ENCODE measurements at regions not wholly inside any gene's neighbourhood (a gene's known extent, or its start where the extent isn't known, plus 50 kb on each side); places are given as distances from the start of the nearest gene placed in this dataset.
A peak's percentile ranks its signal among the peaks of the same experiment; 100 is the strongest.
"Not testable (repeated sequence)": the region's sequence is repeated elsewhere in the genome, so short reads cannot be mapped to it uniquely, and the experiment has no call there.

DNA sequence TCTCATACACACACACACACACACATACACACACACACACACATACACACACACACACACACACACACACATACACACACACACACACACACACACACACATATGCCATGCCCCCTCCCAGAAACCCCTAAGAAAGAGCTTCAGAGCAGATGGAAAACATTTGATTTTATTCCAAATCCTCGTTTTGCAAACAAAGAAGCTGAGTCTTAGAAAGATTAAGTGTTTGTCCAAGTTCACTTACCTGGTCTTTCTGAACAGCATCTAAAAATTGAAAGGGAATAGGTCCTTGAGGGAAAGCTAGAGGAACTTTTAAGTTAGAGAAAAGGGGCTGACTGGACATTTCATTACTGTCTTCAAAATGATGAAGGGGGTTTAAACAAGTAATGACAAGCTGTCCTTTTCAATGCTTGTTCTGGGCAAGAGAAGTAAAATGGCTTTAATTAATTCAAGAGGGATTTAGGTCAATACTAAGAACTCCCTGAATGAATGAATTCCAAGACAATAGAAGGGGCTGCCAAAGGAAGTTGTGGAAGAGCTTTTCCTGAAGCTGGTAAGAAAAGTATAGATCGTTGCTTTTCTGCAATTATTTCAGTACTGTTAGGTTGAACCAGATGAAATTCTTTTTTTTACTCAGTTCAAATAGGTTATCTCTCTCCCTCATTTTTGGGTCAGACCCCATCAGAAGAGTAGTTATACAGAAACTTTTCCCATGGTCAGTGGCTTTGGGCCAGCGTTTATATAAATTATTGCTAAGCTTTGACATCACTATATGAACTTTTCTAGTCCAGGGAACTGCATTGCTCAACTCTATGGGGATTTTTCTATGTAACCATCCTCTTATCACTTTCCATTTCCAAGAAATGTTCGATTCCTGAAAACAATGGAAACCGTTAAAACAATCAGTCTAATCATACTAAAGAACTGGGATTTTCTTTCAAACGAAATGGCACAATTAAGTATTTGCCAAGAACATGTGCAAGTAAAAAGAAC is 261.4 kb downstream of the MTERF1 start:
- H3K4me1 ChIP-seq (ENCODE audit: control insufficient read depth in 2 of 2, insufficient read depth in 2 of 2, low read length in 2 of 2), result no peaks in the 10 kb centered on the region
- H3K9me3 ChIP-seq (ENCODE audit: control insufficient read depth in 2 of 2, low read length in 2 of 2), result no peaks in the 10 kb centered on the region
- no peak overlapping the region for H3K27ac ChIP-seq (ENCODE audit: low read depth in 2 of 2, low read length in 2 of 2)
- no peaks in the 10 kb centered on the region for H3K36me3 ChIP-seq (ENCODE audit: control insufficient read depth in 2 of 2, insufficient read depth in 2 of 2, low read length in 2 of 2)
- H3K27me3 ChIP-seq (ENCODE audit: control insufficient read depth in 2 of 2, insufficient read depth in 2 of 2, low read length in 2 of 2), result no peaks in the 10 kb centered on the region
- peak overlapping the region in 1 of 2 donors; percentile 17 for H3K9ac ChIP-seq (ENCODE audit: low read depth in 1 of 2, low read length in 2 of 2)
- H3K4me3 ChIP-seq (ENCODE audit: low read length in 2 of 2), result no peak overlapping the region

DNA sequence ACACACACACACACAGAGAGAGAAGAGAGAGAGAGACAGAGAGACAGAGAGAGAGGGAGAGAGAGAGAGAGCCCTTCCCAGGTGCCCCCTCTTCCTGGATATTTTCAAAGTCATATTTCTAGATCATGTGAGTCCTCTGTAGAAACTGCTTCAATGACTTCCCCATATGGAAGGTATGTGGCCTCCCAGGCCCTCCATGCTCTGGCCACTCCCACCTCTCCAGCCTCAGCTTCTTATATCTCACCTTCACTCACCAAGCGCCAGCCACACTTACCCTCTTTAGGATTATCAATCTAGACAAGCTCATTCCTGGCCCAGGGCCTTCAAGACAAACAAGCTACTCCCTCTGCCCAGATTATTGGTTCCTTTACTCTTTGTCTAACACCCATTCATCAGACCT is 259.7 kb downstream of the MTERF1 start:
- no peaks in the 10 kb centered on the region for H3K4me1 ChIP-seq (ENCODE audit: control insufficient read depth in 2 of 2, insufficient read depth in 2 of 2, low read length in 2 of 2)
- no peaks in the 10 kb centered on the region for H3K27me3 ChIP-seq (ENCODE audit: control insufficient read depth in 2 of 2, insufficient read depth in 2 of 2, low read length in 2 of 2)
- no peak overlapping the region for H3K27ac ChIP-seq (ENCODE audit: low read depth in 2 of 2, low read length in 2 of 2)
- H3K9ac ChIP-seq (ENCODE audit: low read depth in 1 of 2, low read length in 2 of 2), result no peak overlapping the region
- no peaks in the 10 kb centered on the region for H3K36me3 ChIP-seq (ENCODE audit: control insufficient read depth in 2 of 2, insufficient read depth in 2 of 2, low read length in 2 of 2)
- H3K9me3 ChIP-seq (ENCODE audit: control insufficient read depth in 2 of 2, low read length in 2 of 2), result no peaks in the 10 kb centered on the region
- no peak overlapping the region for H3K4me3 ChIP-seq (ENCODE audit: low read length in 2 of 2)

DNA sequence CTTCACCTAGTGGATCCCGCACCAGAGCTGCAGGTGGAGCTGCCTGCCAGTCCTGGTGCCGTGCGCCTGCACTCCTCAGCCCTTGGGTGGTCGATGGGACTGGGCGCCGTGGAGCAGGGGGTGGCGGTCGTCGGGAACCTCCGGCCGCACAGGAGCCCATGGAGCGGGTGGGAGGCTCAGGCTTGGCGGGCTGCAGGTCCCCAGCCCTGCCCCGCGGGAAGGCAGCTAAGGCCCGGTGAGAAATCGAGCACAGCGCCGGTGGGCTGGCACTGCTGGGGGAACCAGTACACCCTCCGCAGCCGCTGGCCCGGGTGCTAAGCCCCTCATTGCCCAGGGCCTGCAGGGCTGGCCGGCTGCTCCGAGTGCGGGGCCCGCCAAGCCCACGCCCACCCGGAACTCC is 253.2 kb downstream of the MTERF1 start:
- not testable (repeated sequence) for H3K36me3 ChIP-seq (ENCODE audit: control insufficient read depth in 2 of 2, insufficient read depth in 2 of 2, low read length in 2 of 2); H3K9ac ChIP-seq (ENCODE audit: low read depth in 1 of 2, low read length in 2 of 2); H3K4me1 ChIP-seq (ENCODE audit: control insufficient read depth in 2 of 2, insufficient read depth in 2 of 2, low read length in 2 of 2); H3K27me3 ChIP-seq (ENCODE audit: control insufficient read depth in 2 of 2, insufficient read depth in 2 of 2, low read length in 2 of 2); H3K9me3 ChIP-seq (ENCODE audit: control insufficient read depth in 2 of 2, low read length in 2 of 2); H3K4me3 ChIP-seq (ENCODE audit: low read length in 2 of 2); H3K27ac ChIP-seq (ENCODE audit: low read depth in 2 of 2, low read length in 2 of 2)

GRCh38 chr7:91628742-91629141 is 251.8 kb downstream of the MTERF1 start:
- Histone ChIP-seq H3K36me3 (ENCODE audit: control insufficient read depth in 2 of 2, insufficient read depth in 2 of 2, low read length in 2 of 2) (no peaks in the 10 kb centered on the region), H3K9ac (ENCODE audit: low read depth in 1 of 2, low read length in 2 of 2) (no peak overlapping the region), H3K27me3 (ENCODE audit: control insufficient read depth in 2 of 2, insufficient read depth in 2 of 2, low read length in 2 of 2) (no peaks in the 10 kb centered on the region), H3K27ac (ENCODE audit: low read depth in 2 of 2, low read length in 2 of 2) (no peak overlapping the region), H3K9me3 (ENCODE audit: control insufficient read depth in 2 of 2, low read length in 2 of 2) (no peaks in the 10 kb centered on the region), H3K4me3 (ENCODE audit: low read length in 2 of 2) (no peak overlapping the region), H3K4me1 (ENCODE audit: control insufficient read depth in 2 of 2, insufficient read depth in 2 of 2, low read length in 2 of 2) (no peaks in the 10 kb centered on the region)

DNA sequence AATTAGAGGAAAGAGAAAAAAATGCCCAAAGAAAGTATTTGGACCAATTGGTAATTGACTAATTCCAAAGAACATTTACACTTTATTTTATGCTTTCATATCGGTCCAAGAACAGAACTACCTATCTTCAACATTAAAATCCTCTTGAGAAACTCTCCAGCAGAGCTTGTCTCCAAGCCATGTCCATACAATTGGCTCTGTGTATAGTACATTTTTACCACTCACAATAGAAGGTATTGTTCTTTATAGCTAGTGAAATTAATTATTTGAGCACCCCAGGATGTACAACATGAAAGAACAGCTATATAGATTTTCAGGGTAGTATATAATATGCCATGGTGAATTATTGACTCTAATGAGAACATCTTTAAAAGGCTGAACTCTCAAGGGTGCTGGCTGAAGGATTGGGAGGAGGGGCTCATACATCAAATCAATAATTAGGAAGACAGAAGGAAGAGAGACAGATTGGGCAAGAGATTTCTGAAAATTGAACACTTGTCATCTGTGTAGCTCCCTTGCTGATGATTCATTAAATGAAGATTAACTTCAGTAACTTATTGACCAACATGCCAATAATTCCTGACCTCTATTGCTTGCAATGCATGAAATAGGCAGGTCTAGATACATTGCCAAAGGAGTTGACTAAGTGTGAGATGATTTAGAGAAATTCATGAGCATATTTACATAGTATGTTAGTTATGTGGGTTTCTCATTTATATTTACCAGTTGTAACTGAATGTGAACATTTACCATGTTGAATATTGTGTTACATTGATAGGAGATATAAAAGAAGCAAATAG is 249.7 kb downstream of the MTERF1 start:
- Histone ChIP-seq H3K27ac (ENCODE audit: low read depth in 2 of 2, low read length in 2 of 2) (no peak overlapping the region), H3K4me3 (ENCODE audit: low read length in 2 of 2) (no peak overlapping the region), H3K9ac (ENCODE audit: low read depth in 1 of 2, low read length in 2 of 2) (no peak overlapping the region), H3K36me3 (ENCODE audit: control insufficient read depth in 2 of 2, insufficient read depth in 2 of 2, low read length in 2 of 2) (no peaks in the 10 kb centered on the region), H3K4me1 (ENCODE audit: control insufficient read depth in 2 of 2, insufficient read depth in 2 of 2, low read length in 2 of 2) (no peaks in the 10 kb centered on the region), H3K27me3 (ENCODE audit: control insufficient read depth in 2 of 2, insufficient read depth in 2 of 2, low read length in 2 of 2) (no peaks in the 10 kb centered on the region), H3K9me3 (ENCODE audit: control insufficient read depth in 2 of 2, low read length in 2 of 2) (no peaks in the 10 kb centered on the region)

DNA sequence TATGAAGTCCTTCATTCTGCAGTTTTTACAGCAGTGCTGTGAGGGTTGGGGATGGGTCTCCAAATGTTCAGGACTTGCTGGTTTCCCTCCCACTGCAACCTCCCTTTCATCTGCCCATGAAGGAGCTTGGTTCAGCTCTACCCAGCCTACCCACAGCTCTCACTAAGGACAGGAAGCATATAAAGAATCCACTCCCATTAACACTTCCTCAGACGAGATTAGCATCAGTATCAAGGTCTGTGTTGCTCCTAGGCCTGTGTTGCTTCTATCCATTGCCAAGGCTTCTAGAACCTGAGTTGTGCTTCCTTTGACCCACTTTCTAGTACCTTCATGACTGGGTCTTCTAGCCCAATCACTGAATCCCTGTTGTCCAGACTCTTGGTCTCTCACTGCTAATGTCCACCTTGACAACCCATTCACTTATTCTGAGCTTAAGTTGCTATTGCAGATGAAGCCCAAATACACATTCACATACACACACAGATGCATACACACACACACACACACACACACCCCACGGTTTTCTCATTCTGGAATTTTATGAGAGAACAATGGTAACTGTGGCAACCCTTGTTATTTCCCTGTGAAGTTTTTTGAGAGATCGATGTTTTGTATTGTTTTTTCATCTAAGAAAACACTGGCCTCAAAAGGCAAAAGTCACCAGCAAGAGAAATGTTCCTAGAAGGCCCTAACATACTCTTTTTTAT is 248.1 kb downstream of the MTERF1 start:
- H3K4me1 ChIP-seq (ENCODE audit: control insufficient read depth in 2 of 2, insufficient read depth in 2 of 2, low read length in 2 of 2), result no peaks in the 10 kb centered on the region
- H3K27ac ChIP-seq (ENCODE audit: low read depth in 2 of 2, low read length in 2 of 2), result no peak overlapping the region
- no peaks in the 10 kb centered on the region for H3K36me3 ChIP-seq (ENCODE audit: control insufficient read depth in 2 of 2, insufficient read depth in 2 of 2, low read length in 2 of 2)
- H3K9me3 ChIP-seq (ENCODE audit: control insufficient read depth in 2 of 2, low read length in 2 of 2), result no peaks in the 10 kb centered on the region
- H3K9ac ChIP-seq (ENCODE audit: low read depth in 1 of 2, low read length in 2 of 2), result no peak overlapping the region
- no peaks in the 10 kb centered on the region for H3K27me3 ChIP-seq (ENCODE audit: control insufficient read depth in 2 of 2, insufficient read depth in 2 of 2, low read length in 2 of 2)
- H3K4me3 ChIP-seq (ENCODE audit: low read length in 2 of 2), result no peak overlapping the region

DNA sequence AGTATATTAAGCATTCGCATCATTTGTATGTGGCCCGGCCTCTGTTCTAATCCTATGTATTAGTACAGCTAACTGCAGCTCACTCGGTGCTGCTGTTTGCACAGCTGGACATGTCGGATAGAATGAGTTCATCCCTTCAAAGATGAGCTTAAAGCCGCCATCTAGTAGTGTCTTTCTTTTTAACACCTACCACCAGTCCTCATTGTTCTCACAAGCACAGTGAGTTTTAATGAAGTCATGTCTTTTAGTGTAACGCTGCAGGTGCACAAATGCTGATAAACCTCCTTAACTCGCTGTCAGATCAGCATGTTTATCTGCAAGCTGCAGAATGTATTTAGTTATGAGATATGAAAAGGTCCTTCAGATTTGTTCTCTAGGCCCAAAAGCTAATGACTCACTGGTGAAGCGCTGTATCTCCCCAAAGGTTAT is 247.5 kb downstream of the MTERF1 start:
- no peak overlapping the region for H3K9ac ChIP-seq (ENCODE audit: low read depth in 1 of 2, low read length in 2 of 2)
- no peak overlapping the region for H3K27ac ChIP-seq (ENCODE audit: low read depth in 2 of 2, low read length in 2 of 2)
- H3K27me3 ChIP-seq (ENCODE audit: control insufficient read depth in 2 of 2, insufficient read depth in 2 of 2, low read length in 2 of 2), result no peaks in the 10 kb centered on the region
- no peaks in the 10 kb centered on the region for H3K4me1 ChIP-seq (ENCODE audit: control insufficient read depth in 2 of 2, insufficient read depth in 2 of 2, low read length in 2 of 2)
- no peaks in the 10 kb centered on the region for H3K9me3 ChIP-seq (ENCODE audit: control insufficient read depth in 2 of 2, low read length in 2 of 2)
- no peak overlapping the region for H3K4me3 ChIP-seq (ENCODE audit: low read length in 2 of 2)
- H3K36me3 ChIP-seq (ENCODE audit: control insufficient read depth in 2 of 2, insufficient read depth in 2 of 2, low read length in 2 of 2), result no peaks in the 10 kb centered on the region

- no peaks in the 10 kb centered on the region for H3K27me3 ChIP-seq (ENCODE audit: control insufficient read depth in 2 of 2, insufficient read depth in 2 of 2, low read length in 2 of 2)
- no peak overlapping the region for H3K9ac ChIP-seq (ENCODE audit: low read depth in 1 of 2, low read length in 2 of 2)
- no peaks in the 10 kb centered on the region for H3K9me3 ChIP-seq (ENCODE audit: control insufficient read depth in 2 of 2, low read length in 2 of 2)
These were observed 245.9 kb downstream of the MTERF1 start for GRCh38 chr7:91634485-91635177.

DNA sequence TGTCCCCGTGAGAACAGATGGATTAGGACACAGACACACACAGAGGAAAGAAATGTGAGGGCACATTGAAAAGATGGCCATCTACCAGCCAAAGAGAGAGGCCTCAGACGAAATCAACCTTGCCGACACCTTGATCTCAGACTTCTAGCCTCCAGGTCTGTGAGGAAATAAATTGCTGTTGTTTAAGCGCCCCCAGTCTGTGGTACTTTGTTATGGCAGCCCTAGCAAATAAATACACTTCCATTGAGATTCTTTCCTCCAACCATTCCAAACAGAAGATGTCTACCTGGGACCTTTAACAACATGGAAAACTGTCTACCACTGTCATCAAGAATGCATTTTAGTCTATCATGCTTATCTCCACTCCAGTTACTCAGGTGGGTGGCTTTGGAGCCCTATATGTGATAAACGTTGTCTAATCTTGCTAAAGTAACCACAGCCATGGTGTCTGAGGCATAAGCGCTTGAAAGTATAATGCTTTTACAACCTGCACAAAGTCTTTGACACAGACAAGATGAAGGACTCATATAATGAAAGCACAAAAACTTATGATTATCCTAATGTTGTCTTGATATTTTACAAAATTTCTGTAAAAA is 244.3 kb downstream of the MTERF1 start:
- Histone ChIP-seq H3K9me3 (ENCODE audit: control insufficient read depth in 2 of 2, low read length in 2 of 2) (no peaks in the 10 kb centered on the region), H3K4me3 (ENCODE audit: low read length in 2 of 2) (no peak overlapping the region), H3K9ac (ENCODE audit: low read depth in 1 of 2, low read length in 2 of 2) (no peak overlapping the region), H3K27me3 (ENCODE audit: control insufficient read depth in 2 of 2, insufficient read depth in 2 of 2, low read length in 2 of 2) (no peaks in the 10 kb centered on the region), H3K27ac (ENCODE audit: low read depth in 2 of 2, low read length in 2 of 2) (no peak overlapping the region), H3K36me3 (ENCODE audit: control insufficient read depth in 2 of 2, insufficient read depth in 2 of 2, low read length in 2 of 2) (no peaks in the 10 kb centered on the region), H3K4me1 (ENCODE audit: control insufficient read depth in 2 of 2, insufficient read depth in 2 of 2, low read length in 2 of 2) (no peaks in the 10 kb centered on the region)

More at GRCh38 chr7:91634485-91635177, 245.9 kb downstream of the MTERF1 start:
- H3K27ac ChIP-seq (ENCODE audit: low read depth in 2 of 2, low read length in 2 of 2), result no peak overlapping the region
- H3K4me3 ChIP-seq (ENCODE audit: low read length in 2 of 2), result no peak overlapping the region
- no peaks in the 10 kb centered on the region for H3K36me3 ChIP-seq (ENCODE audit: control insufficient read depth in 2 of 2, insufficient read depth in 2 of 2, low read length in 2 of 2)
- no peaks in the 10 kb centered on the region for H3K4me1 ChIP-seq (ENCODE audit: control insufficient read depth in 2 of 2, insufficient read depth in 2 of 2, low read length in 2 of 2)
